ENCODE measurements at regions not wholly inside any gene's neighbourhood (a gene's known extent, or its start where the extent isn't known, plus 50 kb on each side); places are given as distances from the start of the nearest gene placed in this dataset.

- ATAC-seq: no peak
- no peak for DNase-seq (ENCODE audit: low spot score in 2 of 2)
- peaks cover 0 to 6% of the 10 kb centered on the region in 2 donors for H3K36me3 Mint-ChIP-seq
- peaks cover 0 to 8% of the 10 kb centered on the region in 2 donors for H3K9me3 Mint-ChIP-seq
- H3K27ac Mint-ChIP-seq: no peak overlapping the region
These were observed 202.9 kb upstream of the NPY2R start for GRCh38 chr4:155005395-155006090.

DNA sequence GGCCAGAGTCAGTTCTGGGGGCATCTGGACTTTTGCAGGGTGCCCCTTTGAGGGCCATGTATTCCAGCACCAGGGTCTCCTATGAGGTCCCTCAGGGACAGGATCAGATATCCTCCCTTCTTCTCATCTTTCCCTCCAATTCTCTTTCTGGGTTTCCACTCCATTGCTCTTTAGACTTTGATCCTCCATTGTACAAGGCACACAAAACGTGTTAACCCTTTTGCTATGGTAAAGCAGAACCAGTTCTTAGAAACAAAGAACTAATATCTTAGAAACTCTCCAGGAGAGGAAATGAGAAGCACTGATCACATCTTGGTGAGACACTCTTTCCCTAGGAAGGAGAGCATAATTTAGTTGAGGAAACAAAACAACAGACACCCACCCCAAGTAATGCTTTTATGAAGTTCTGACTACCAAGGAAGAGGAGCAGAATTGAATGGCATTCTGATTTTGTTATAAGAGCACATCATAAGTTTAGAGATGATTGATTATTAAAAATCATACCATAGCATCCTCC is 200.7 kb upstream of the NPY2R start:
- DNase-seq (ENCODE audit: low spot score in 2 of 2): no peak
- H3K36me3 Mint-ChIP-seq: peaks cover 0 to 6% of the 10 kb centered on the region in 2 donors
- H3K9me3 Mint-ChIP-seq: peaks cover 0 to 4% of the 10 kb centered on the region in 2 donors
- peak in 1 of 2 donors; percentile 70 for ATAC-seq
- no peak overlapping the region for H3K27ac Mint-ChIP-seq

DNA sequence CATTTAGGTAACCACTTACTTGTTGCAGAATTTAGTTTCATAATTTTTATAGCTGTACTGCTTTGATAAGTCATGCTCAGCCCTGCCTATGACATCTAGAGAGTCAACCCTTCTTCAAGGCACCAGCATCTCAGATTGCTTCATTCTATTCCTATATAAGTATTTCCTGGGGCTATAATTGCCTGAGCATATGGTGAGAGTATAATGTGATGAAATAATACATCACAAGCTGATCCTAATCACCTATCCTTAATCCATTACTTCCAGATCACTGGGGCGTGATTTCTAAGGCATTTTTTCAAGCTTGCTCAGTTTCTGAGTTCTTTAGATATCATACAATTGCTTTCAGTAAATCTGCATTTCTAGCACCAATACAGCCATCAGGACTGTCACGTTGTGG is 200.0 kb upstream of the NPY2R start:
- no peak for ATAC-seq
- Mint-ChIP-seq H3K27ac (no peak overlapping the region), H3K9me3 (peaks cover 0 to 4% of the 10 kb centered on the region in 2 donors), H3K36me3 (peaks cover 0 to 6% of the 10 kb centered on the region in 2 donors)
- no peak for DNase-seq (ENCODE audit: low spot score in 2 of 2)

GRCh38 chr4:155009288-155009687 is 199.1 kb upstream of the NPY2R start:
- ATAC-seq (no peak), DNase-seq (ENCODE audit: low spot score in 2 of 2) (no peak)
- H3K9me3 Mint-ChIP-seq: peaks cover 0 to 4% of the 10 kb centered on the region in 2 donors
- H3K27ac Mint-ChIP-seq: no peak overlapping the region
- peaks cover 0 to 6% of the 10 kb centered on the region in 2 donors for H3K36me3 Mint-ChIP-seq

GRCh38 chr4:155010376-155010775 is 198.1 kb upstream of the NPY2R start:
- DNase-seq (ENCODE audit: low spot score in 2 of 2) (no peak), ATAC-seq (no peak)
- Mint-ChIP-seq H3K27ac (no peak overlapping the region), H3K9me3 (peaks cover 0 to 12% of the 10 kb centered on the region in 2 donors), H3K36me3 (peaks cover 0 to 6% of the 10 kb centered on the region in 2 donors)

DNA sequence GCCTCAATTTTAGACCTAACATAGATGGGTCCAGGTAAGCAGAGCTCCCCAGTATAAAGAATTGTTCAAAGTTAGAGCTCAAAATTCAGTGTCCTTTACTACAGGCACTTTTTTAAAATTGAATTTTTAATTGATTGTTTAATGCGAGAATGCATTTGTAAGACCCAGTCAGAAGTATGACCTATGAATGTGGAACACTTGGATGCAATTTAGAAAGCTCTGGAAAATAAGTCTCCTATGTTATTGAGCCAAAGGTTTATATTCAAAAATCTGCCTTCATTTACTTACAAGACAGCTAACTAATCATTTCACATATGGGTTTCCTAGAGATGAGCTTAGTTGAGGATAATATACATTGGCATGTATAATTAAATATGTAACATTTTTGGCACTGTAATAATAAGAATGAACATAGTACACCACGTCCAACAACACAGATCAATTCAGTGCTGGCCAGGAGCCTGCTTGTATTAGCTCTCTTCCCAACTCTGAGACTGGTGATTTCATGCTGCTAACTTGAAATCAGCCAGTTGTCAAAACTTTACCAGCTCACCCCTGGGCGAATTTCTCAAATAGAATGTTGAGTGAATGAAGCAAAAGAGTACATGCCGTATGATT is 197.2 kb upstream of the NPY2R start:
- no peak overlapping the region for H3K27ac Mint-ChIP-seq
- H3K36me3 Mint-ChIP-seq: peaks cover 0 to 6% of the 10 kb centered on the region in 2 donors
- no peak for ATAC-seq
- no peak for DNase-seq (ENCODE audit: low spot score in 2 of 2)
- H3K9me3 Mint-ChIP-seq: peaks cover 0 to 12% of the 10 kb centered on the region in 2 donors

- ATAC-seq (no peak), DNase-seq (ENCODE audit: low spot score in 2 of 2) (no peak)
- Mint-ChIP-seq H3K27ac (no peak overlapping the region), H3K36me3 (peaks cover 0 to 6% of the 10 kb centered on the region in 2 donors), H3K9me3 (peaks cover 0 to 12% of the 10 kb centered on the region in 2 donors)
These were observed 196.0 kb upstream of the NPY2R start for GRCh38 chr4:155012469-155012868.

DNA sequence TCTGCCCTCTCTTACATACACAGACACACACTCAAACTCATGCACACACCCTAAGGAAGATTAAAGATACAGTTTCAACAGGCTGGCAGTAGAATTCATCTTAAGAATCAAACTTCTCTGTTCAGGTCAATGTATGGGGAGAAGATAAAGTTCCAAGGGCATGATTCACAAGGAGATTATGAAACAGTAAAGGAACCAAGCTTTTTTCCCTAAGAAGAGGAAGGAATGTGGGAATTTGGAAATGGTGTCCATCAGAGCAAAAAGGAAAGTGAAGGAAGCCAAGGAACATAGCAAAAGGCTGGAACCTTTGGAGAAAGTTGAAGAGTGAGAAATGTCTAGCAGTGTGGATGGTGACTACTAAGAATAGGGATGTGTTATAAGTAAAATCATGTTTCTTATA is 191.0 kb upstream of the NPY2R start:
- ATAC-seq (no peak), DNase-seq (ENCODE audit: low spot score in 2 of 2) (no peak)
- no peak overlapping the region for H3K27ac Mint-ChIP-seq
- peaks cover 0 to 8% of the 10 kb centered on the region in 2 donors for H3K9me3 Mint-ChIP-seq
- H3K36me3 Mint-ChIP-seq: no peaks in the 10 kb centered on the region

DNA sequence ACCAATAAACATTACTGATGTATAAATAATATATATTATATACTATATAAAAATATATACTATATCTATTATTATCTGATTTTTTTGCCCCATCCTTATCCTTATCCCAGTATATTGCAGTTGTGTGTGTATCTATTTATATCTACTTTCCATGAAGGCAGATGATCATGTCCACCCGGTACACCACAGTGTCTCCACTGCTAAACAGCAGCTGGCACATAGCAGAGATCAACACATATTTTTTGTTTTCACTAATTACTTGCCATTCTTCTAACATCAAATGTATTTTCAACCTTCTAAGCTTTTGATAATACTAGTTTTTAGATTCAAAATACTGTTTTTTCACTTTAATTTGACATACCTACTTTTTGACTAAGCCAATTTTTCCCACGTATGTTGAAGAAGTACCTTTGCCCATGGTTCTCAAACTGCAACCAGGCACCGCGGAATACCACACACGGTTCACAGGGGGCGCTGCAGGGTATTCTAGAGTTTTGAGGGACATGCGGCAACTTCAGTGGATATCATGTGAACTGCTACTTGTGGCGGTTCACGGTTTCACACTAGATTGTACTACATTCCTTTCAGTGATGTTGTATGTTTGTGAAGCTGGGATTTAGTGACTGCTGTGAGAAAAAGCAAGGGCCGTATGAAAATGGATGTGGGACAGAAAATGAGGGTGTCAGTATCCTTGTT is 182.5 kb upstream of the NPY2R start:
- ATAC-seq (peak in 1 of 2 donors; percentile 60), DNase-seq (ENCODE audit: low spot score in 2 of 2) (peak in 1 of 2 donors; percentile 17)
- Mint-ChIP-seq H3K27ac (no peak overlapping the region), H3K36me3 (no peaks in the 10 kb centered on the region), H3K9me3 (no peaks in the 10 kb centered on the region)

DNA sequence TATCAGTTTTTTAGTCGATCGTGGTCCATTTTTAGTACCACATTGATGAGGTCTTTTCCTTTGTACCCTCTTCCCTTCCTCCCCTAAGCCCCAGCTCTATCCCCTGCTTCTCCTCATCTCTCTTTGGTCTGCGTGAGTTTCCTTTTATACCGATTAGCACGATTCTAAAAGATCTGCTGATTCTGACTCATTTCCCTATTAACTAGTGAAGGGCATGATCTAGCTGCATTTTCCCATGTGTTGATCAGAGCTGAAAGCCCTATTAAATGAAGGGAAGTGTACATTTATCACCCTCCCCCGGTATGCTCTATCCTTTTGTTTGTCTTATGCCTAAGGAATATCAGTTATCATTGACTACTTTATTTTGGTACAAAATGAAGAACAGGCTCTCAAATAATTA is 181.7 kb upstream of the NPY2R start:
- ATAC-seq (no peak), DNase-seq (ENCODE audit: low spot score in 2 of 2) (no peak)
- no peaks in the 10 kb centered on the region for H3K36me3 Mint-ChIP-seq
- H3K27ac Mint-ChIP-seq: no peak overlapping the region
- H3K9me3 Mint-ChIP-seq: no peaks in the 10 kb centered on the region

DNA sequence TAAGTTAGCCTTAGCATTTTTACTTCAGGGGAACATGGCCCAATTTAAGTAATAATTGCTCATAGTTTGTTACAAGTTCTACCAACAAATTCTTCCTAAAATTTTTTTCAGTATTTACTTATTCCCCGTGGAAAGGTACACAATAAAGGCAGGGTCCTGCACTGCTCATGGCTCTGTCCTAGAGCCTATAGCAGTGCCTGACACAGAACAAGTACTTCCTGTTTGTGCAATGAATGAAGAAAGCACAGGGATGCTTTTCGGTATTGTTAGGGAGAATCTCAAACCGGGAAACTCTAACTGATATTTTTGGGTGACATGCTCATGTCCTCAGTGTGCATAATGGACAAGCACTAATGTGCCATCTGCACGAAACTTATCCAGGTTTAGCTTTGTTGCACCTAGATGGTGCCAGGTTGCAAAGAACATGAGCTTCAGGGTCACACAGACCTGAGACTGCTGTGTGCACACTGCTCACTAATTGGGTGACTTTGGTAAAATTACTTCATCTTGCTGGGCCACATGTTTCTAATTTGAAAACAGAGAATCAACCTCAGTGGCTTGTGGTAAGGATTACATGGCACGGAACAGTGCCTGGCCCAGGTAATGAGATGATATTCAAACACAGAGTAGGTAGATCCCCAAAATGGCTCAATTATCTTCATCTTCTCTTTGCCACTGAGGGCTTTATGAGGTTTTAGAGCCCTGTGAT is 175.8 kb upstream of the NPY2R start:
- DNase-seq (ENCODE audit: low spot score in 2 of 2) (no peak), ATAC-seq (no peak)
- peaks cover 0 to 3% of the 10 kb centered on the region in 2 donors for H3K9me3 Mint-ChIP-seq
- H3K36me3 Mint-ChIP-seq: no peaks in the 10 kb centered on the region
- no peak overlapping the region for H3K27ac Mint-ChIP-seq

DNA sequence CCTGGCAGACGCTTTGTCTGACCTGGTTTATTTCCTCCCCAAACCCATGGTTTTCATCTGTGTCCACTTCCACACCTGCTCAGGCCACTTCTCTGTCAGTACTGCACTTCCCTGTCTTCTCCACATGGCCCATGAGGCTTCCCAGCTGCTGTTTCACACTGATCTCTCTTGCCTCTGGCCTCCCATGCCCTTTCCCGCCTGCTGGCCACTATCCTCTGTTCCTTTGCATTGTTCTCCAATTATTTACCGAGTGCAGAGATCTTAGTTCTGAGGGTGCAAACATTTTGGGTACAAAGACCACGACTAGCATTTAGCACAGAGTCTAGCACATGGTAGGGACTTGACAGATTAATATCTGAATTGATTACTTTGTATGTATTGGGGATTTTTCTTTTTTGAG is 174.8 kb upstream of the NPY2R start:
- Mint-ChIP-seq H3K36me3 (no peaks in the 10 kb centered on the region), H3K9me3 (peaks cover 0 to 3% of the 10 kb centered on the region in 2 donors), H3K27ac (no peak overlapping the region)
- DNase-seq (ENCODE audit: low spot score in 2 of 2) (no peak), ATAC-seq (no peak)

DNA sequence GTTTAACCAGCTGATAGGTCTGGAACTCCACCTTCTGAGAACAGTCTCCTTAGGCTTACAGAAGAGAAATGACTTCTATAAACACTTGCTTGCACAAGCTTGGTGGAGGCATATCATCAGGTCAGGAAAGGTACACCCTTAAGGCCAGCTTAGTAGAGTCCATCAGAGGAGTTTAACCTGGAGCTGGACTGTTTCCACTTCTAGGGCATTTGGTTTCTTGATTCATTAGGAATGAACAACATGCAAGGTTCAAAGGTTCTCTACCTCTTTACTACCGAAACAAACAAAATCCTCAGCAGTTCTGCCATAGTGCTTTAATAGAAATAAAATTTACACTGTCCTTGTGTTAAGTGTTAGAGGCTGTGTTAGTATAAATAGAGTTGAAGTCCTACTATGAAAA is 171.4 kb upstream of the NPY2R start:
- no peaks in the 10 kb centered on the region for H3K36me3 Mint-ChIP-seq
- no peak overlapping the region for H3K27ac Mint-ChIP-seq
- peaks cover 0 to 3% of the 10 kb centered on the region in 2 donors for H3K9me3 Mint-ChIP-seq
- ATAC-seq: no peak
- DNase-seq (ENCODE audit: low spot score in 2 of 2): no peak

DNA sequence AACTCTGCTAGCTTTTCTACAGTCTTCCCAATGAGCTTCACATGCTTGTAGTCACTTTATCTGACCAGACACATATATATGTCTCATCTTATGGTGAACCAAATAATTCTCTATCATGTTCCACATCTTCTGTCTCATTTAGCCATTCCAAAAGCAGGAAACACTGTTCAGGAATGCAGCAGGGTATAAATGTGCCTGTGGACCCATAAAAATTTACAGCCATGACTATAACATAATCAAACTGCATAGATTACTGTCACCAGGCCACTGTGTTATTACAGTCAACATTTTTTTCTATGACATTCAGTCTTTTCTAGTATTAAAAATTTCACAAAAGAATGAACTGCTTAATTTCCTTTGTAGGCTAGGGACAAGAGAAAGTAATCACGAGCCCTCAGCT is 170.0 kb upstream of the NPY2R start:
- Mint-ChIP-seq H3K36me3 (no peaks in the 10 kb centered on the region), H3K27ac (no peak overlapping the region), H3K9me3 (peaks cover 0 to 3% of the 10 kb centered on the region in 2 donors)
- ATAC-seq (no peak), DNase-seq (ENCODE audit: low spot score in 2 of 2) (no peak)

DNA sequence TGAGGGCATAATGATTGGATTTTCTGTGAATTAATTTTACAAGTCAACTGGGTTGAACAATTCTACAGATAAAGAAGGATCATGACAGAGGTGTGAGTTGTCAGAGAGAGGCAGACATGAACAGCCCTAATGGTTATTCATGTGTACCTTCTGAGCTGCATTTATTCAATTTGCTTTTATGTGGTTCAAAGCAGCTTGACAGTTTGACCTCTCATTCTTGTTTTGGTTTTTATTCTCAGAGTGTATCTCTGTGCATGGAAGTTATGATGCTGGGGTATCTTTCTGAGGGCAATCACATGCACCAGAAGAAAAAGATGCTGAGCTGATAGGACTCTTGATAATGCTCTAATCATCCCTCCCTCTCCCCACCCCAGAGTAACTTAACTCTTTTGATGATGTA is 169.3 kb upstream of the NPY2R start:
- ATAC-seq (no peak), DNase-seq (ENCODE audit: low spot score in 2 of 2) (no peak)
- H3K27ac Mint-ChIP-seq: no peak overlapping the region
- H3K36me3 Mint-ChIP-seq: no peaks in the 10 kb centered on the region
- no peaks in the 10 kb centered on the region for H3K9me3 Mint-ChIP-seq

DNA sequence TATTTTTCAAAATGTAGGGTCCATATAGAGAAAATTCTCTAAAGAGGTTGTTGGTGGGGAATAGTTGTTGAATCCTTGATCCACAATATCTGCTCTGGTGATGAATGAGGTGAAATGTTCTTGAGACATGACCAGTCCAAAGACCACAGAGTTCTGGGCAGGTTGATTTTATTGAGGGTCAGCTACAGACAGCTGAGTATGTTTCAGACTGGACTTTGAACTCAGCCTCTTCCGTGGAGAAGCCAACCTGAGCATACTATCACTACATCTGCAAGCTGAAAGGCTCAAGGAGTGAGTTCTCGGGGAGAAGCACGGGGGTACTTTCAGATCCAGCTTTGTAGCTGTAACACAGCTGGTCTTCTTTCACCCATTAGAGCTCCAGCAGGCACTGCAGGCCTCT is 168.4 kb upstream of the NPY2R start:
- no peaks in the 10 kb centered on the region for H3K36me3 Mint-ChIP-seq
- H3K9me3 Mint-ChIP-seq: no peaks in the 10 kb centered on the region
- DNase-seq (ENCODE audit: low spot score in 2 of 2) (no peak), ATAC-seq (no peak)
- no peak overlapping the region for H3K27ac Mint-ChIP-seq

DNA sequence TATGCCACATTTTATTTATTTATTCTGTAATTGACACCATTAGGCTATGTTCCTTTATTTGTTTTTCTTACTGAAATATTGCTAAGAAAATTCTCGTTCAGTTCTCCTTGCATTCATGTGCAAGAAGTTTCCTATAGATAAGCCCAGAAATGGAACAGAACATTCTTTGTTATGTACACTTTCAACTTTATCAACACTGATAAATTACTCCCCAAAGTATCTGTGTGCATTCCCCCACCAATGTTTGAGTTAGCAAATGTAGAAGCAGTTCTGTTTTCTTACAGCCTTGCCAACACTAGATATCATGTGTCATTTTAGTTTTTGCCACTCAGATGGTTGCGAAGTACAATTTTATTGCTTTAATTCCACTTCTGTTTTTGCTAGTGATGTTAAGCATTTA is 166.4 kb upstream of the NPY2R start:
- DNase-seq (ENCODE audit: low spot score in 2 of 2) (no peak), ATAC-seq (no peak)
- H3K27ac Mint-ChIP-seq: no peak overlapping the region
- no peaks in the 10 kb centered on the region for H3K9me3 Mint-ChIP-seq
- no peaks in the 10 kb centered on the region for H3K36me3 Mint-ChIP-seq
